ENCODE measurements at regions not wholly inside any gene's neighbourhood (a gene's known extent, or its start where the extent isn't known, plus 50 kb on each side); places are given as distances from the start of the nearest gene placed in this dataset.

- 0 out of 2 replicates have a peak, but pooled peaks cover 3% of the 10 kb centered on the region for H3K4me1 ChIP-seq (ENCODE audit: control insufficient read depth, low read length)
These were observed 495.8 kb downstream of the BRD1 start for GRCh38 chr22:49331878-49332277.

GRCh38 chr22:49331223-49331815 is 496.4 kb downstream of the BRD1 start:
- no peaks in the 10 kb centered on the region for H3K79me2 ChIP-seq (ENCODE audit: control insufficient read depth, low read length)
- no peaks in the 10 kb centered on the region for H3K9me3 ChIP-seq (ENCODE audit: control insufficient read depth, insufficient read depth, low read length)
- H3F3A ChIP-seq (ENCODE audit: control insufficient read depth, insufficient read depth), result no peaks in the 10 kb centered on the region
- H3K27ac ChIP-seq (ENCODE audit: low read depth, low read length), result no peak overlapping the region
- H3K36me3 ChIP-seq (ENCODE audit: control insufficient read depth, low read length), result no peaks in the 10 kb centered on the region
- no peaks in the 10 kb centered on the region for H4K20me1 ChIP-seq (ENCODE audit: control insufficient read depth, insufficient read depth, low read depth, low read length)
- no peak overlapping the region for H3K4me3 ChIP-seq (ENCODE audit: low read length)
- H3K9me2 ChIP-seq (replicated peaks; ENCODE audit: control insufficient read depth, low read length), result no peaks in the 10 kb centered on the region
- TF ChIP-seq EZH2phosphoT487 (IDR thresholded peaks at IDR 0.05; ENCODE audit: borderline replicate concordance, low read length), result no peak
- TF ChIP-seq CTCF (IDR thresholded peaks at IDR 0.05; ENCODE audit: low read depth, low read length, poor library complexity, severe bottlenecking), result no peak
- H3K27me3 ChIP-seq (ENCODE audit: control insufficient read depth, low read length), result no peaks in the 10 kb centered on the region
- 0 out of 2 replicates have a peak, but pooled peaks cover 4% of the 10 kb centered on the region for H3K4me1 ChIP-seq (ENCODE audit: control insufficient read depth, low read length)
- no peak overlapping the region for H3K4me2 ChIP-seq (ENCODE audit: low read length)

More at GRCh38 chr22:49331878-49332277, 495.8 kb downstream of the BRD1 start:
- H3K79me2 ChIP-seq (ENCODE audit: control insufficient read depth, low read length), result no peaks in the 10 kb centered on the region
- H4K20me1 ChIP-seq (ENCODE audit: control insufficient read depth, insufficient read depth, low read depth, low read length), result no peaks in the 10 kb centered on the region
- H3K36me3 ChIP-seq (ENCODE audit: control insufficient read depth, low read length), result no peaks in the 10 kb centered on the region
- no peaks in the 10 kb centered on the region for H3K9me3 ChIP-seq (ENCODE audit: control insufficient read depth, insufficient read depth, low read length)
- TF ChIP-seq EZH2phosphoT487 (IDR thresholded peaks at IDR 0.05; ENCODE audit: borderline replicate concordance, low read length) (no peak), CTCF (IDR thresholded peaks at IDR 0.05; ENCODE audit: low read depth, low read length, poor library complexity, severe bottlenecking) (no peak)
- H3K27me3 ChIP-seq (ENCODE audit: control insufficient read depth, low read length), result no peaks in the 10 kb centered on the region
- no peak overlapping the region for H3K4me3 ChIP-seq (ENCODE audit: low read length)
- no peaks in the 10 kb centered on the region for H3K9me2 ChIP-seq (replicated peaks; ENCODE audit: control insufficient read depth, low read length)
- no peak overlapping the region for H3K4me2 ChIP-seq (ENCODE audit: low read length)
- H3F3A ChIP-seq (ENCODE audit: control insufficient read depth, insufficient read depth), result no peaks in the 10 kb centered on the region
- no peak overlapping the region for H3K27ac ChIP-seq (ENCODE audit: low read depth, low read length)

- H3K9me3 ChIP-seq (ENCODE audit: control insufficient read depth, insufficient read depth, low read length), result no peaks in the 10 kb centered on the region
- no peak overlapping the region for H3K4me2 ChIP-seq (ENCODE audit: low read length)
- no peaks in the 10 kb centered on the region for H3F3A ChIP-seq (ENCODE audit: control insufficient read depth, insufficient read depth)
- H3K9me2 ChIP-seq (replicated peaks; ENCODE audit: control insufficient read depth, low read length), result no peaks in the 10 kb centered on the region
- H3K4me1 ChIP-seq (ENCODE audit: control insufficient read depth, low read length), result 0 out of 2 replicates have a peak, but pooled peaks cover 4% of the 10 kb centered on the region
- no peaks in the 10 kb centered on the region for H3K79me2 ChIP-seq (ENCODE audit: control insufficient read depth, low read length)
- H3K27me3 ChIP-seq (ENCODE audit: control insufficient read depth, low read length), result no peaks in the 10 kb centered on the region
- no peaks in the 10 kb centered on the region for H3K36me3 ChIP-seq (ENCODE audit: control insufficient read depth, low read length)
- no peak for TF ChIP-seq EZH2phosphoT487 (IDR thresholded peaks at IDR 0.05; ENCODE audit: borderline replicate concordance, low read length)
- no peak for TF ChIP-seq CTCF (IDR thresholded peaks at IDR 0.05; ENCODE audit: low read depth, low read length, poor library complexity, severe bottlenecking)
- no peak overlapping the region for H3K27ac ChIP-seq (ENCODE audit: low read depth, low read length)
- no peak overlapping the region for H3K4me3 ChIP-seq (ENCODE audit: low read length)
- no peaks in the 10 kb centered on the region for H4K20me1 ChIP-seq (ENCODE audit: control insufficient read depth, insufficient read depth, low read depth, low read length)
These were observed 497.1 kb downstream of the BRD1 start for GRCh38 chr22:49330421-49331222.
